D341Med (cell line): ENCODE measurements at regions not wholly inside any gene's neighbourhood (a gene's known extent, or its start where the extent isn't known, plus 50 kb on each side); places are given as distances from the start of the nearest gene placed in this dataset.

Experiments used
- DNase-seq: peaks from one replicate; pipeline ENCODE4 v3.0.0; 2012; ENCODE audit warnings: low spot score

GRCh38 chr1:238108417-238108816 lies 217.7 kb upstream of the ZP4 start:
- DNase-seq = no peak

GRCh38 chr1:238107322-238107721 lies 216.6 kb upstream of the ZP4 start:
- no peak for DNase-seq

GRCh38 chr1:238104752-238105151 lies 214.0 kb upstream of the ZP4 start:
- DNase-seq = no peak

- DNase-seq = no peak
Observed at GRCh38 chr1:238101923-238102322, 211.2 kb upstream of the ZP4 start.

GRCh38 chr1:238099871-238100270 lies 209.1 kb upstream of the ZP4 start:
- DNase-seq = no peak

- no peak for DNase-seq
Observed at GRCh38 chr1:238089615-238090014, 198.9 kb upstream of the ZP4 start.

GRCh38 chr1:238088560-238089290 lies 198.0 kb upstream of the ZP4 start:
- no peak for DNase-seq

- DNase-seq = no peak
Observed at GRCh38 chr1:238073991-238074390, 183.3 kb upstream of the ZP4 start.

GRCh38 chr1:238071061-238071460 lies 180.3 kb upstream of the ZP4 start:
- DNase-seq = no peak

- no peak for DNase-seq
Observed at GRCh38 chr1:238063454-238063853, 172.7 kb upstream of the ZP4 start.

- no peak for DNase-seq
Observed at GRCh38 chr1:238061967-238062613, 171.4 kb upstream of the ZP4 start.

GRCh38 chr1:238060061-238060460 lies 169.3 kb upstream of the ZP4 start:
- DNase-seq = no peak

GRCh38 chr1:238052496-238053266 lies 162.0 kb upstream of the ZP4 start:
- no peak for DNase-seq

- DNase-seq = no peak
Observed at GRCh38 chr1:238029126-238029525, 138.4 kb upstream of the ZP4 start.

- DNase-seq = no peak
Observed at GRCh38 chr1:238027366-238027765, 136.6 kb upstream of the ZP4 start.

GRCh38 chr1:238023137-238023536 lies 132.4 kb upstream of the ZP4 start:
- no peak for DNase-seq

GRCh38 chr1:238018214-238018613 lies 127.5 kb upstream of the ZP4 start:
- no peak for DNase-seq

- DNase-seq = no peak
Observed at GRCh38 chr1:238006779-238007178, 116.1 kb upstream of the ZP4 start.

- DNase-seq = no peak
Observed at GRCh38 chr1:238005116-238005515, 114.4 kb upstream of the ZP4 start.

- no peak for DNase-seq
Observed at GRCh38 chr1:238001818-238002217, 111.1 kb upstream of the ZP4 start.

- no peak for DNase-seq
Observed at GRCh38 chr1:237999426-238000052, 108.8 kb upstream of the ZP4 start.

- DNase-seq = no peak
Observed at GRCh38 chr1:237998581-237998980, 107.9 kb upstream of the ZP4 start.

GRCh38 chr1:237983496-237983895 lies 92.8 kb upstream of the ZP4 start:
- DNase-seq = no peak
